T-helper 17 cell (primary cell): ENCODE measurements at regions not wholly inside any gene's neighbourhood (a gene's known extent, or its start where the extent isn't known, plus 50 kb on each side); places are given as distances from the start of the nearest gene placed in this dataset.

Experiments used
- ATAC-seq: fragments of 150-1000 bp; cut with Tn5 transposase; 2 replicates; pipeline ENCODE4 v1.10.0; 2021; ENCODE audit warnings: mild to moderate bottlenecking, moderate library complexity
- DNase-seq, 3 donors: peaks; one replicate each; pipeline versions ENCODE4 v3.0.0 to v3.0.0-alpha.2; 2020 to 2021
- H3K9me3 ChIP-seq: one replicate; pipeline ENCODE4 v1.7.0; 2013; ENCODE audit warnings: low read length, mild to moderate bottlenecking; ENCODE audit not compliant: control insufficient read depth, poor library complexity, severe bottlenecking
- H3K27ac Mint-ChIP-seq: one replicate; pipeline ENCODE4 v1.8.0; 2022; ENCODE audit warnings: mild to moderate bottlenecking, moderate library complexity, mixed read lengths
- H3K27me3 Mint-ChIP-seq: one replicate; pipeline ENCODE4 v1.8.0; 2022; ENCODE audit warnings: mixed read lengths
- H3K36me3 Mint-ChIP-seq: one replicate; pipeline ENCODE4 v1.8.0; 2022; ENCODE audit warnings: low read depth, mixed read lengths
- H3K4me1 Mint-ChIP-seq: one replicate; pipeline ENCODE4 v1.8.0; 2022; ENCODE audit warnings: mild to moderate bottlenecking, mixed read lengths
- H3K4me3 Mint-ChIP-seq: one replicate; pipeline ENCODE4 v1.8.0; 2022; ENCODE audit warnings: mild to moderate bottlenecking, moderate library complexity, mixed read lengths

DNA sequence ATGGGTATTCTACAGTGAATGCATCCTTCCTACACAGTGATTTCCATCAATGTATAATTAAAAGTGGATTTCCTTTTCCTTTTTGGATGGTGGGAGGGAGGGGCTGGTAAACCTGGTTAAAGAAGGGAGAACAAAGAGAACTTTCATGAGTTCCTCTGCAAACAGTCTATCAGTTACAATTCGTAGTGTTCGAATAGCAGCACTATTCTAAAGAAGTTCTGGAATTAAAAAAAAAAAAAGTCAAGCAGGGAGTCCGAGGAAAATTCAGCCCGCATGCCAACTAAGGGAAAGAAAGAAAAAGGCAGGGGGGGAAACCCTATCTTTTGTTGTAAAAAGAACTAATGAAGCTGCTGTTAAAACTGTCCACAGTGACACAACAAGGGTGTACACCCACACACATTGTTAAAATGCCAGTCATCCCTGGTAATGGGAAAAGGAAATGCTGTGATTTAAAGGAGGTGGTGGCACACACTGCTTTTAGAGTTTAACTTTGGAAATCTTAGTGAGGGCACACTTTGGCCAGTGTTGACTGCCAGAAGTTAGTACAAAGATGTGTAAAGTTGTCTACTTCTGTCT lies 521.2 kb downstream of the ZIC1 start:
- Mint-ChIP-seq H3K4me1 (no peaks in the 10 kb centered on the region), H3K36me3 (no peaks in the 10 kb centered on the region), H3K27me3 (no peaks in the 10 kb centered on the region)

GRCh38 chr3:147934451-147935180 lies 525.5 kb downstream of the ZIC1 start:
- Mint-ChIP-seq H3K4me1 (no peaks in the 10 kb centered on the region), H3K27me3 (no peaks in the 10 kb centered on the region), H3K36me3 (no peaks in the 10 kb centered on the region), H3K27ac (no peak overlapping the region), H3K4me3 (no peak overlapping the region)
- ATAC-seq (no peak), DNase-seq (no peak)
- H3K9me3 ChIP-seq: no peaks in the 10 kb centered on the region

More for the DNA sequence above, 521.2 kb downstream of the ZIC1 start:
- ATAC-seq (no peak), DNase-seq (no peak)
- no peaks in the 10 kb centered on the region for H3K9me3 ChIP-seq
- H3K27ac Mint-ChIP-seq: no peak overlapping the region
- no peak overlapping the region for H3K4me3 Mint-ChIP-seq

DNA sequence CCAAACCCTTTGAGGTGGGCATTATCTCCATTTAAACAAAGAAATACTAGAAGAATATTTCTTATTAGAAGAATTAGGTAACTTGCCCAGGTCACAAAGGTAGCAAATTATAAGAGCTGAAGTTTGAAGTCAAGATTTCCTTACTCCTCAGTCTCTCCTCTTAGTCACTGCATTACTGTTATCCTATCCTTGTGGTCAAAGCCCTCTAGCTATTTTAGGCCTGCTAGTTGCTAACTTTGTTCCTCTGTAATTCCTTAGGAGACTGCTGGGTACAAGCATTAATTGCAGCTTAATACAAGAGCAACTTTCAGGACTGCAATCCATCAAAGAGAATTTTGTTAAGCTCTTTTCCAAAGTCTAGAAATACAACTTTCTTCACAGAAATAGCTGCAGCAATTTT lies 528.2 kb downstream of the ZIC1 start:
- H3K27ac Mint-ChIP-seq: no peak overlapping the region
- H3K36me3 Mint-ChIP-seq: no peaks in the 10 kb centered on the region
- no peak for DNase-seq
- H3K4me1 Mint-ChIP-seq: no peaks in the 10 kb centered on the region
- no peaks in the 10 kb centered on the region for H3K27me3 Mint-ChIP-seq
- no peak for ATAC-seq
- H3K9me3 ChIP-seq: no peaks in the 10 kb centered on the region
- no peak overlapping the region for H3K4me3 Mint-ChIP-seq

GRCh38 chr3:147937891-147938290 lies 528.7 kb downstream of the ZIC1 start:
- ATAC-seq (no peak), DNase-seq (no peak)
- Mint-ChIP-seq H3K27me3 (no peaks in the 10 kb centered on the region), H3K36me3 (no peaks in the 10 kb centered on the region), H3K4me3 (no peak overlapping the region), H3K27ac (no peak overlapping the region), H3K4me1 (no peaks in the 10 kb centered on the region)
- H3K9me3 ChIP-seq: no peaks in the 10 kb centered on the region

DNA sequence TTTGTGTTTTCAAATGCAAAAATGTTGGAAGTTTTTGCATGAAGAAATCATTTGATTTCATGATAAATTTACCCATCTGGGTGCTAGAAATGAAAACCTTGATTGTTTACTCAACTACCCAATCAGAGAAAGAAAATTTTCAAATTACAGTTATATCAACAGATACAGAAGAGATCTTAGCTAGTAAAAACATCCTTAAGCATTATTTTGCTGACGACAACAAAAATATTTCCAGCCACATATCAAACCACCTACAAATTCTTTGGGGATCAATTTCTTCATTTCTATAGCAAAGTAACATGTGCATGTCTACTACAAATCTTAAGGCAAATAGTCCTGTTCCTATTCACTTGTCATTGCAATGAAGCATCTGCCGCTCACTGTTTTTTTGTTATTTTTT lies 530.3 kb downstream of the ZIC1 start:
- Mint-ChIP-seq H3K4me1 (no peaks in the 10 kb centered on the region), H3K27ac (no peak overlapping the region)

GRCh38 chr3:147939839-147940238 lies 530.7 kb downstream of the ZIC1 start:
- H3K27ac Mint-ChIP-seq: no peak overlapping the region
- H3K27me3 Mint-ChIP-seq: no peaks in the 10 kb centered on the region
- H3K4me3 Mint-ChIP-seq: no peak overlapping the region
- H3K4me1 Mint-ChIP-seq: no peaks in the 10 kb centered on the region
- ATAC-seq (no peak), DNase-seq (no peak)
- H3K36me3 Mint-ChIP-seq: no peaks in the 10 kb centered on the region
- no peaks in the 10 kb centered on the region for H3K9me3 ChIP-seq

More for the DNA sequence above, 530.3 kb downstream of the ZIC1 start:
- no peaks in the 10 kb centered on the region for H3K36me3 Mint-ChIP-seq
- no peaks in the 10 kb centered on the region for H3K9me3 ChIP-seq
- H3K27me3 Mint-ChIP-seq: no peaks in the 10 kb centered on the region
- no peak for ATAC-seq
- DNase-seq: no peak
- H3K4me3 Mint-ChIP-seq: no peak overlapping the region

GRCh38 chr3:147940405-147941193 lies 531.4 kb downstream of the ZIC1 start:
- Mint-ChIP-seq H3K4me3 (no peak overlapping the region), H3K27ac (no peak overlapping the region), H3K27me3 (no peaks in the 10 kb centered on the region), H3K4me1 (no peaks in the 10 kb centered on the region), H3K36me3 (no peaks in the 10 kb centered on the region)
- H3K9me3 ChIP-seq: no peaks in the 10 kb centered on the region
- ATAC-seq: no peak
- no peak for DNase-seq

- Mint-ChIP-seq H3K4me3 (no peak overlapping the region), H3K27ac (no peak overlapping the region), H3K4me1 (peaks cover 2% of the 10 kb centered on the region), H3K27me3 (no peaks in the 10 kb centered on the region), H3K36me3 (no peaks in the 10 kb centered on the region)
- ATAC-seq (no peak), DNase-seq (no peak)
- H3K9me3 ChIP-seq: no peaks in the 10 kb centered on the region
Measured at GRCh38 chr3:147941969-147942368, 532.8 kb downstream of the ZIC1 start.

- DNase-seq (no peak), ATAC-seq (no peak)
- H3K27ac Mint-ChIP-seq: no peak overlapping the region
- H3K9me3 ChIP-seq: no peaks in the 10 kb centered on the region
- no peak overlapping the region for H3K4me3 Mint-ChIP-seq
- no peaks in the 10 kb centered on the region for H3K27me3 Mint-ChIP-seq
- no peaks in the 10 kb centered on the region for H3K36me3 Mint-ChIP-seq
- H3K4me1 Mint-ChIP-seq: peaks cover 2% of the 10 kb centered on the region
Measured at GRCh38 chr3:147943265-147943945, 534.2 kb downstream of the ZIC1 start.

- DNase-seq (no peak), ATAC-seq (no peak)
- no peaks in the 10 kb centered on the region for H3K36me3 Mint-ChIP-seq
- no peaks in the 10 kb centered on the region for H3K27me3 Mint-ChIP-seq
- no peaks in the 10 kb centered on the region for H3K9me3 ChIP-seq
- H3K4me1 Mint-ChIP-seq: peaks cover 2% of the 10 kb centered on the region
- H3K4me3 Mint-ChIP-seq: no peak overlapping the region
- no peak overlapping the region for H3K27ac Mint-ChIP-seq
Measured at GRCh38 chr3:147945968-147946519, 536.9 kb downstream of the ZIC1 start.

DNA sequence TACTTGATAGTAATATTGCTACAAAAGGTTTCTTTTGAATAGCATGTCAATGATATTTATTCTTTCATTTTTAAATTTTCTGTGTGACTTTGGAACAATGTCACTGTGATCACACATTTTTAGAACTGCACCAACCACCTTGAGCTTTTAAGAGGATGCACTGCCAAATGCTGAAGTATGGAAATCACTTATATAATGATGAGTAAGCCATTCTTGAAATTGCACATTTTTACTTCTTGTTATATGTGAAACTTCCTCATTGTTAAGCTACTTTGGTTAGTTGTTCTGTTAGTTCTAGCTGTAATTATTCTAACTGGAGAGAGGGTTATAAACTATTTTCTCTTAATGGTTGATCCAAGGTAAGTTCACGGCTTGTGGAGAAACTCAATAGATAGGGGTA lies 547.5 kb downstream of the ZIC1 start:
- Mint-ChIP-seq H3K27me3 (no peaks in the 10 kb centered on the region), H3K27ac (no peak overlapping the region), H3K36me3 (no peaks in the 10 kb centered on the region), H3K4me1 (no peaks in the 10 kb centered on the region), H3K4me3 (no peak overlapping the region)
- no peaks in the 10 kb centered on the region for H3K9me3 ChIP-seq
- no peak for ATAC-seq
- DNase-seq: no peak

DNA sequence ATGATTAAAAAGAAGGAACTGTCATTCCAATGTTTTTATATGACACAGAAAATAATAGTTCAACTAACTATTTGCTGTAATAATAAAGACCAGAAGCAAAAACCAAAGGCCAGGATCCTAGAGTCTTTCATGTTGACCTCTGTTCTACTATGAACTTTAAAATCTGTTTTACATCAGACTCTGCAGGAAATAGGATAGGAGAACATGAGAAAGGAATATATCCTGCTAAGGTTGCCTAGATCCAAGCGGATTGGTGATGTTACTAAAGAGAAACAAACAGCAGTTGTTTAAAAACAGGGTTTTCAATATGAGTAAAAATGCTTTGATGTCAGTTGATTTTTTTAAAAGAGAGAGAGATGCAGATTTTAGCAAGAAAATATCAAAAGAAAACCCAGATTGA lies 549.6 kb downstream of the ZIC1 start:
- ATAC-seq (no peak), DNase-seq (no peak)
- H3K36me3 Mint-ChIP-seq: no peaks in the 10 kb centered on the region

DNA sequence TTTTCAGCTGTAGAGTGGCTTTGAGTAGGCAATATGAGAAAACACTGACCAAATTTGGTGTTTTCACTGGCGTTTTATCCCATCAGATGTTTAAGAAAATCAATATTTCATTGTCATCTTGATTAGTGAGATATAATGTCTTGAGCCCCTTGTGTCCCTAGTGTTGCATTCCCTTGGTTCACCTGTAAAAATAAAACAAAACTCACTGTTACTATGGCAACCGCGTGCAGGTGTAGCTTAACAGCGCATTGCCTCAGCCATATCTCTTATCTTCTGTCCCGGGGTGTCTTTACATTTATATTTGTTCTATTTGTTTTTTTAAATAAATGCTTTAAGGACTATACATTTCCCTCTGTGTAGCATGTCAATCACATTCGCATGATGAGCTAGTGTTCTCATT lies 551.6 kb downstream of the ZIC1 start:
- no peaks in the 10 kb centered on the region for H3K36me3 Mint-ChIP-seq
- no peak for DNase-seq
- no peak overlapping the region for H3K27ac Mint-ChIP-seq
- no peaks in the 10 kb centered on the region for H3K4me1 Mint-ChIP-seq
- H3K27me3 Mint-ChIP-seq: no peaks in the 10 kb centered on the region
- no peaks in the 10 kb centered on the region for H3K9me3 ChIP-seq
- H3K4me3 Mint-ChIP-seq: no peak overlapping the region
- ATAC-seq: no peak

More for the DNA sequence above, 549.6 kb downstream of the ZIC1 start:
- no peaks in the 10 kb centered on the region for H3K9me3 ChIP-seq
- no peaks in the 10 kb centered on the region for H3K4me1 Mint-ChIP-seq
- no peak overlapping the region for H3K4me3 Mint-ChIP-seq
- no peak overlapping the region for H3K27ac Mint-ChIP-seq
- no peaks in the 10 kb centered on the region for H3K27me3 Mint-ChIP-seq
